ENCODE measurements at regions not wholly inside any gene's neighbourhood (a gene's known extent, or its start where the extent isn't known, plus 50 kb on each side); places are given as distances from the start of the nearest gene placed in this dataset.

DNA sequence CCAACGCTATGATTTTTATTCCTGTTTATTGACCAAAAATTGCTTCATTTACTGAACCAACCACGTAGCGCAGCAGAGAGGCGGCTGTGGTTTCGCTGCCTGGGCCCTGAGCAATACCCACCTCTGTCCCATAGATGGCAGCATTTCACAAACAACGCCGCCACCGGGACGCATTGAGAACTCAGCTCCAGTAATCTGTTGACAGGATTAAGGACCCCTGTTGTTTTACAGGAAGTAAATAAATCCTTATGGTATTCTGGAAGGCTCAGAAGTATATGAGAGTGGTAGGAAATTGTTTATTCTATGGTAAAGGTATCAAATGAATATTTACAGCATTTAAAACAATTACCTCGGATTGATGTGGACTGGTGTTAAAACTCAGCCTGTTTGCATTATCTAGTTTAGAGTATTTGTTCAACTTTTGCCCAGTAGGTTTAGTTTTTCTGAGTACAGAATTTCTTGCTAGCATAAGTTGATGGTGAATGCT lies 547.9 kb upstream of the SLC35B3 start:
- no CpG with 5 or more reads among the region's 10 CpGs for WGBS (ENCODE audit: extremely low coverage, insufficient read length, low lambda C conversion rate)
- Mint-ChIP-seq H3K4me3 (no peak overlapping the region), H3K36me3 (ENCODE audit: insufficient read depth in 1 of 3, low read depth in 3 of 3) (no peaks in the 10 kb centered on the region), H3K9me3 (no peaks in the 10 kb centered on the region), H3K4me1 (peaks cover 0 to 13% of the 10 kb centered on the region in 2 experiments; a peak in 2 of 4 replicates), H3K27me3 (ENCODE audit: low read depth) (peaks cover 10% of the 10 kb centered on the region), H3K27ac (no peak overlapping the region)
- Histone ChIP-seq H4K5ac (ENCODE audit: insufficient read length, low read depth, low read length) (no peak overlapping the region), H3K14ac (ENCODE audit: insufficient read depth, low read length) (no peak overlapping the region), H4K20me1 (ENCODE audit: control insufficient read depth, insufficient read depth, insufficient read length) (no peaks in the 10 kb centered on the region), H2BK5ac (ENCODE audit: insufficient read length, low read length) (no peak overlapping the region), H3K79me1 (ENCODE audit: insufficient read depth, low read depth, low read length, poor library complexity, severe bottlenecking) (no peaks in the 10 kb centered on the region), H3K18ac (ENCODE audit: insufficient read length, low read depth, low read length) (no peak overlapping the region), H3K4ac (ENCODE audit: low read depth, low read length) (no peak overlapping the region), H3T11ph (ENCODE audit: low read length) (no peak overlapping the region), H3K4me2 (ENCODE audit: insufficient read depth, insufficient read length, low read length) (no peak overlapping the region), H4K8ac (replicated peaks; ENCODE audit: insufficient read length, low read depth, low read length) (no peak overlapping the region), H2BK15ac (ENCODE audit: low read depth, low read length) (no peak overlapping the region), H3K9me3 (ENCODE audit: control insufficient read depth, low read depth, low read length) (no peaks in the 10 kb centered on the region), H2BK20ac (ENCODE audit: low read depth, low read length, poor library complexity, severe bottlenecking) (no peak overlapping the region), H3K27me3 (ENCODE audit: insufficient read depth, low read length) (no peaks in the 10 kb centered on the region), H3K9ac (ENCODE audit: extremely low read depth, insufficient read length, low read length) (no peak overlapping the region), H3K23me2 (ENCODE audit: insufficient read length, low read depth, low read length, poor library complexity, severe bottlenecking) (no peaks in the 10 kb centered on the region), H2AK5ac (ENCODE audit: insufficient read length, low read length) (no peak overlapping the region), H3K4me1 (ENCODE audit: insufficient read depth, low read length) (no peaks in the 10 kb centered on the region), H3K27ac (ENCODE audit: insufficient read length, low read depth, low read length) (no peak overlapping the region), H2AFZ (ENCODE audit: low read length) (peak overlapping the region; percentile 92), H2BK12ac (ENCODE audit: insufficient read length, low read depth, low read length) (no peak overlapping the region), H2BK120ac (ENCODE audit: low read depth, low read length, poor library complexity, severe bottlenecking) (no peak overlapping the region), H3K23ac (ENCODE audit: insufficient read length, low read depth, low read length) (no peak overlapping the region), H4K91ac (ENCODE audit: insufficient read length, low read depth, low read length) (no peak overlapping the region), H3K56ac (ENCODE audit: insufficient read length, low read depth, low read length) (no peak overlapping the region), H3K79me2 (ENCODE audit: insufficient read depth, low read length) (no peaks in the 10 kb centered on the region)
- TF ChIP-seq, protein P1, sequence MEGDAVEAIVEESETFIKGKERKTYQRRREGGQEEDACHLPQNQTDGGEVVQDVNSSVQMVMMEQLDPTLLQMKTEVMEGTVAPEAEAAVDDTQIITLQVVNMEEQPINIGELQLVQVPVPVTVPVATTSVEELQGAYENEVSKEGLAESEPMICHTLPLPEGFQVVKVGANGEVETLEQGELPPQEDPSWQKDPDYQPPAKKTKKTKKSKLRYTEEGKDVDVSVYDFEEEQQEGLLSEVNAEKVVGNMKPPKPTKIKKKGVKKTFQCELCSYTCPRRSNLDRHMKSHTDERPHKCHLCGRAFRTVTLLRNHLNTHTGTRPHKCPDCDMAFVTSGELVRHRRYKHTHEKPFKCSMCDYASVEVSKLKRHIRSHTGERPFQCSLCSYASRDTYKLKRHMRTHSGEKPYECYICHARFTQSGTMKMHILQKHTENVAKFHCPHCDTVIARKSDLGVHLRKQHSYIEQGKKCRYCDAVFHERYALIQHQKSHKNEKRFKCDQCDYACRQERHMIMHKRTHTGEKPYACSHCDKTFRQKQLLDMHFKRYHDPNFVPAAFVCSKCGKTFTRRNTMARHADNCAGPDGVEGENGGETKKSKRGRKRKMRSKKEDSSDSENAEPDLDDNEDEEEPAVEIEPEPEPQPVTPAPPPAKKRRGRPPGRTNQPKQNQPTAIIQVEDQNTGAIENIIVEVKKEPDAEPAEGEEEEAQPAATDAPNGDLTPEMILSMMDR (conservative IDR thresholded peaks at IDR 0.05), result peak; percentile 98
- peak; percentile 78 for DNase-seq

Measured in H9 (cell line).